Adrenal gland (tissue), 9 donors: ENCODE measurements at regions not wholly inside any gene's neighbourhood (a gene's known extent, or its start where the extent isn't known, plus 50 kb on each side); places are given as distances from the start of the nearest gene placed in this dataset.

Source experiments
- DNase-seq, 7 donors: peaks; one replicate each; pipeline ENCODE4 v3.0.0-alpha.2; 2019 to 2020
- H3K27ac ChIP-seq, 5 donors: fragments of 200-600 bp; sonication (generic) in 4 of 5; 1 replicate in 3 of 5; 2 replicates in 2 of 5; pipeline versions ENCODE4 v1.5.1 to v1.8.0; 2016 to 2020; ENCODE audit warnings: mild to moderate bottlenecking in 1 of 5
- H3K27me3 ChIP-seq: fragments of 200-600 bp; 2 replicates; pipeline ENCODE4 v1.8.0; 2021
- H3K36me3 ChIP-seq, 2 donors: fragments of 200-600 bp; replicated peaks in 1 of 2; 1 replicate in 1 of 2; 2 replicates in 1 of 2; pipeline versions ENCODE4 v1.5.1 to v1.8.0; 2018 to 2022
- H3K4me1 ChIP-seq, 2 donors: fragments of 200-600 bp; replicated peaks in 1 of 2; 1 replicate in 1 of 2; 2 replicates in 1 of 2; pipeline versions ENCODE4 v1.5.1 to v1.8.0; 2018 to 2021
- H3K4me3 ChIP-seq, 4 donors: fragments of 200-600 bp; sonication (generic) in 3 of 4; one replicate each; pipeline ENCODE4 v1.5.1; 2016 to 2018
- H3K9me3 ChIP-seq, 3 donors: fragments of 200-600 bp; sonication (generic) in 1 of 3; replicated peaks in 1 of 3; 1 replicate in 2 of 3; 2 replicates in 1 of 3; pipeline versions ENCODE4 v1.5.1 to v1.8.0; 2016 to 2021
- POLR2A ChIP-seq, 2 donors: fragments of 450-650 bp; IDR thresholded peaks; one replicate each; pipeline ENCODE4 v1.6.1; 2017; ENCODE audit warnings: antibody characterized with exemption in 2 of 2, mild to moderate bottlenecking in 2 of 2, moderate library complexity in 1 of 2
- WGBS, 4 donors: extraction: QIAGEN DNeasy Blood & Tissue Kit in 2 of 4; methylation state at CpG; one replicate each; pipeline versions ENCODE4 v1.1.5 to v1.1.7; 2013 to 2017; 5-methylcytosine and 5-hydroxymethylcytosine counted together
- intact Hi-C, 2 donors: fragments of 100-400 bp; cut with DNase I; formaldehyde crosslinking; loops; one replicate each; pipeline versions ENCODE4 v1.14.1 to v1.15.0; 2022 to 2023
- TF ChIP-seq, protein P1 (sequence below), 6 experiments: fragments of 450-650 bp in 4 of 6; fragments of 200-600 bp in 2 of 6; sonication (generic) in 1 of 6; IDR thresholded peaks; 1 replicate in 5 of 6; 2 replicates in 1 of 6; pipeline versions ENCODE4 v1.5.1 to v1.8.0; 2016 to 2021; ENCODE audit warnings: antibody characterized with exemption in 6 of 6, mild to moderate bottlenecking in 2 of 6, moderate library complexity in 1 of 6
- donor health status: healthy with polysubstance abuse.
- donor health status: Bipolar disorder and iron deficiency.
- donor health status: DM: yes; HTN: yes; CAD: no.
- donor health status: DM: no; HTN: no; CAD: no.
- donor health status: DM: no; HTN: no; CAD: no.

DNA sequence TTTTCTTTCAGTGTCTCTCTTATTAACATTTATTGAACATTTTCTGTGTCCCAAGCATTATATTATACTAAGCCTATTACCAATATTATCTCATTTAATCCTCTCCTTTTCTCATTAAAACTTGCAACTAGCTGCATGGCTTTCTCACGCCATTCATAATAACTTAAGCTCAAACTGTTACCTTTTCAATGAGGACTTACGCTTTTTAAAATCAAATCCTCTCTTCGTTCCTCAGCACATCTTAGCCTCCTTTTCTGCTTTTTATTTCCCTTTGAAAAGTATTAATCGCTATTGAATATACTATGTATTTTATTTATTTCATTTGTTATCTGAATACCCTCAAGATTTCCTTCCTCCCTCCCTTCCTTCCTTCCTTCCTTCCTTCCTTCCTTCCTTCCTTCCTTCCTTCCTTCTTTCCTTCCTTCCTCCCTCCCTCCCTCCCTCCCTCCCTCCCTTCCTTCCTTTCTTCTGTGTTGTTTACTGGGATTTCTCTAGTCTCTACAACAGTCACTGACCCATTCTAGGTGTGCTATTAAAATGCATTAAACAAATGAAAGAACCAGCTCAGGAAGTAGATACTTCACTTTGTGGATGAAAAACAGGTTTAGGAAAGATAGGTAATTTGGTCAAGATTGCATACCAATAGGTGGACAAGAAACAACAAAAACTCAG is 294.1 kb upstream of the TUT7 start:
- no peaks in the 10 kb centered on the region for H3K27me3 ChIP-seq
- no peaks in the 10 kb centered on the region for H3K4me1 ChIP-seq
- no peaks in the 10 kb centered on the region for H3K9me3 ChIP-seq
- no peak overlapping the region for H3K4me3 ChIP-seq
- no peaks in the 10 kb centered on the region for H3K36me3 ChIP-seq
- intact Hi-C loops = no loop called here
- no peak overlapping the region for H3K27ac ChIP-seq
- 88 to 95% (median 93%) methylated on average over 4 of the region's 4 CpGs for WGBS, 4 donors
- no peak for DNase-seq
- no peak for TF ChIP-seq POLR2A (IDR thresholded peaks at IDR 0.05)
- TF ChIP-seq, protein P1, sequence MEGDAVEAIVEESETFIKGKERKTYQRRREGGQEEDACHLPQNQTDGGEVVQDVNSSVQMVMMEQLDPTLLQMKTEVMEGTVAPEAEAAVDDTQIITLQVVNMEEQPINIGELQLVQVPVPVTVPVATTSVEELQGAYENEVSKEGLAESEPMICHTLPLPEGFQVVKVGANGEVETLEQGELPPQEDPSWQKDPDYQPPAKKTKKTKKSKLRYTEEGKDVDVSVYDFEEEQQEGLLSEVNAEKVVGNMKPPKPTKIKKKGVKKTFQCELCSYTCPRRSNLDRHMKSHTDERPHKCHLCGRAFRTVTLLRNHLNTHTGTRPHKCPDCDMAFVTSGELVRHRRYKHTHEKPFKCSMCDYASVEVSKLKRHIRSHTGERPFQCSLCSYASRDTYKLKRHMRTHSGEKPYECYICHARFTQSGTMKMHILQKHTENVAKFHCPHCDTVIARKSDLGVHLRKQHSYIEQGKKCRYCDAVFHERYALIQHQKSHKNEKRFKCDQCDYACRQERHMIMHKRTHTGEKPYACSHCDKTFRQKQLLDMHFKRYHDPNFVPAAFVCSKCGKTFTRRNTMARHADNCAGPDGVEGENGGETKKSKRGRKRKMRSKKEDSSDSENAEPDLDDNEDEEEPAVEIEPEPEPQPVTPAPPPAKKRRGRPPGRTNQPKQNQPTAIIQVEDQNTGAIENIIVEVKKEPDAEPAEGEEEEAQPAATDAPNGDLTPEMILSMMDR (IDR thresholded peaks at IDR 0.05) = no peak

DNA sequence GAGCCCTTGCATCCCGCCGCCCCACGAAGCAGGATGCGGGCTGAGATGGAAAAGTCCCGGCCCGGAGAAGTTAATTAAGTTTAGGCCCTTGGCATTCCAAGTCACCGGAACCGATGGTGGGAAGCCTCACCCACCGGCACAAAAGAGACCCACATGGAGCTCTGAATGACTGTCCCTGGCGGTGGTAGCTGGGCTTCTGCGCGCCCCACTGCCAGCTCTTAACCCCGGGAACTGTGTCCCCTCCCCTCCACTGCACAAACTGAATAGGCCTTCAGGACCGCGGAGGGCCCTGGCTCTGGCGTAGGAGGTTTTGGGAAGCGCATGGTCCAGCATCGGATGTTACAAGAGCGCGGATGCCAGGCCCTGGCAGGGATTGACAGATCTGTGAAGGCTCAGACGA is 291.1 kb upstream of the TUT7 start:
- Histone ChIP-seq H3K36me3 (no peaks in the 10 kb centered on the region), H3K27me3 (no peaks in the 10 kb centered on the region), H3K4me3 (no peak overlapping the region), H3K9me3 (no peaks in the 10 kb centered on the region), H3K27ac (no peak overlapping the region), H3K4me1 (no peaks in the 10 kb centered on the region)
- DNase-seq = no peak
- WGBS, 4 donors = 85 to 89% (median 87%) methylated on average over 7 to 21 of the region's 21 CpGs
- no peak for TF ChIP-seq POLR2A (IDR thresholded peaks at IDR 0.05)
- TF ChIP-seq, protein P1 (IDR thresholded peaks at IDR 0.05) = no peak
- intact Hi-C loops = no loop called here

DNA sequence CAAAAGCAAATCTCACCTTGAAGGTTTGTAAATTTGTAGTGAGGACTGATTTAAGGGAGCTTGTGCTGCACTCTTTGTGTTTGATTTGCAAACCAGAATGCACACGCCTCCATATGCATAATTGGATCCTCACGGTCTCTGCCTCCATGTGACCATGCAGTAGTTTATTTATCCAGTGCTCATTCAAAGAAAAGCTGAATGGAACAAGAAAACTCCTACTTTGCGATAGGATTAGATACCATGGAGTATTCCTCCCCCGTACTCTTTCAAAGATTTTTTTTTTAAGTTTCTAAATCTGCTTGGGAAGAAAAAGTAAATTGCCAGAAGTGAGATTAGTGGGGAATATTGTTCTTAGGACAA is 290.4 kb upstream of the TUT7 start:
- 75 to 91% (median 85%) methylated on average over 4 of the region's 4 CpGs for WGBS, 4 donors
- Histone ChIP-seq H3K27me3 (no peaks in the 10 kb centered on the region), H3K9me3 (no peaks in the 10 kb centered on the region), H3K36me3 (no peaks in the 10 kb centered on the region), H3K4me1 (no peaks in the 10 kb centered on the region), H3K4me3 (no peak overlapping the region), H3K27ac (no peak overlapping the region)
- intact Hi-C loops = no loop called here
- TF ChIP-seq POLR2A (IDR thresholded peaks at IDR 0.05) = no peak
- TF ChIP-seq, protein P1 (IDR thresholded peaks at IDR 0.05) = no peak
- no peak for DNase-seq

DNA sequence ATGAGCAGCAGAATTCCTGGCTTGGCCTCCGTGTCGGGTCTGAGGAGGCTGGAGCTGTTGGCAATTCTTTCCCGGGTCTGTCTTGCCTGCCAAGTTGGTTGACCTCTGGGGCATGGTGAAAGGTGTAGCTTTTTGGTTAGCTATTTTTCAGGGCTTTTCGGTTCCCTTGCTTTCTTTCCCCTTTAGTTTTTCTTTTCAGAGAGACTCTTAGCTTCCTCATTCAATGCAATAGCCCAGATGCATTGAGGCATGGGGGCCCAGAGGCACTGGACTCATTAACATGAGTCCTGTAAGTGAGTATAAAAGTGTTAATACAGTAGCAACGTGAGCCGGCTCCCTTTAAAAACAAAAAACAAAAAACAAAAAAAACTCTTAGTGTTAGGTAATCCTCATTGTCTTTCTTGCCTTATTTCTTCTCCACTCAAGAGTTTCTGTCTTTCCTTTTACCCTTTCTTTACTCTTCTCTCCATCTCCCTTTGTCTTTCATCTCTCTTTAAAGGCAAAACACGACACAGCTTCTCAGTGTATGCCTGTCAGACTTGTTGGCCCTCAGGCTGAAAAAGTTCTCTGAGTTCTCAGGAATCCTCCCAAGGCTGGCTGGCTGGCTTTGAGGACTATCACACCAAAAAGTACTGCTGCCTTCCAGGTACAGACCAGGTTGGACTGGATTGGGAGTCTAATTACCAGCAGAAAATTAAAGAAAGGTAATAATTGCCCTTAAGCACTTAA is 289.9 kb upstream of the TUT7 start:
- TF ChIP-seq POLR2A (IDR thresholded peaks at IDR 0.05) = no peak
- TF ChIP-seq, protein P1 (IDR thresholded peaks at IDR 0.05) = no peak
- Histone ChIP-seq H3K27ac (no peak overlapping the region), H3K4me1 (no peaks in the 10 kb centered on the region), H3K4me3 (no peak overlapping the region), H3K36me3 (no peaks in the 10 kb centered on the region), H3K9me3 (no peaks in the 10 kb centered on the region), H3K27me3 (no peaks in the 10 kb centered on the region)
- 79 to 86% (median 83%) methylated on average over 6 to 7 of the region's 7 CpGs for WGBS, 4 donors
- intact Hi-C loops = no loop called here
- no peak for DNase-seq
